ENCODE measurements at regions not wholly inside any gene's neighbourhood (a gene's known extent, or its start where the extent isn't known, plus 50 kb on each side); places are given as distances from the start of the nearest gene placed in this dataset.

GRCh38 chr18:78779996-78780718 lies 199.5 kb upstream of the SALL3 start:
- no peaks in the 10 kb centered on the region for H3K79me2 ChIP-seq (ENCODE audit: control insufficient read depth, insufficient read depth, low read length)
- TF ChIP-seq CTCF (conservative IDR thresholded peaks at IDR 0.05 in 1 of 2, IDR thresholded peaks at IDR 0.05 in 1 of 2; ENCODE audit: low read depth in 1 of 2, low read length in 2 of 2) (no peak), EZH2 (IDR thresholded peaks at IDR 0.05; ENCODE audit: low read length, missing control alignments) (no peak)
- no peak overlapping the region for H3K27ac ChIP-seq (ENCODE audit: insufficient read depth, low read length)
- H3K4me1 ChIP-seq (ENCODE audit: control insufficient read depth, extremely low read depth, insufficient read depth, low read length): no peaks in the 10 kb centered on the region
- H3K4me2 ChIP-seq (ENCODE audit: extremely low read depth, insufficient read depth, low read length): no peak overlapping the region
- H3K9me3 ChIP-seq (ENCODE audit: control insufficient read depth, insufficient read depth, low read depth, low read length): no peaks in the 10 kb centered on the region
- H3K4me3 ChIP-seq (replicated peaks in 1 of 4; ENCODE audit: control extremely low read depth in 1 of 4, insufficient read depth in 1 of 4, low read depth in 3 of 4, low read length in 4 of 4): no peak overlapping the region
- H4K20me1 ChIP-seq (ENCODE audit: control insufficient read depth, extremely low read depth, insufficient read depth, low read length): no peaks in the 10 kb centered on the region
- DNase-seq (ENCODE audit: low read depth in 2 of 2): no peak
- no peaks in the 10 kb centered on the region for H3K27me3 ChIP-seq (ENCODE audit: control insufficient read depth, insufficient read depth, low read length)
- H3K36me3 ChIP-seq (ENCODE audit: control insufficient read depth, insufficient read depth, low read length): no peaks in the 10 kb centered on the region
- H2AFZ ChIP-seq (ENCODE audit: low read length): no peak overlapping the region
- H3K9ac ChIP-seq (ENCODE audit: insufficient read depth, low read length): no peak overlapping the region

- Histone ChIP-seq H3K27ac (ENCODE audit: insufficient read depth, low read length) (no peak overlapping the region), H3K36me3 (ENCODE audit: control insufficient read depth, insufficient read depth, low read length) (no peaks in the 10 kb centered on the region), H3K4me2 (ENCODE audit: extremely low read depth, insufficient read depth, low read length) (no peak overlapping the region), H3K9me3 (ENCODE audit: control insufficient read depth, insufficient read depth, low read depth, low read length) (no peaks in the 10 kb centered on the region), H4K20me1 (ENCODE audit: control insufficient read depth, extremely low read depth, insufficient read depth, low read length) (no peaks in the 10 kb centered on the region), H3K27me3 (ENCODE audit: control insufficient read depth, insufficient read depth, low read length) (no peaks in the 10 kb centered on the region), H2AFZ (ENCODE audit: low read length) (no peak overlapping the region), H3K9ac (ENCODE audit: insufficient read depth, low read length) (no peak overlapping the region), H3K4me1 (ENCODE audit: control insufficient read depth, extremely low read depth, insufficient read depth, low read length) (no peaks in the 10 kb centered on the region), H3K79me2 (ENCODE audit: control insufficient read depth, insufficient read depth, low read length) (no peaks in the 10 kb centered on the region), H3K4me3 (replicated peaks in 1 of 4; ENCODE audit: control extremely low read depth in 1 of 4, insufficient read depth in 1 of 4, low read depth in 3 of 4, low read length in 4 of 4) (no peak overlapping the region)
- DNase-seq (ENCODE audit: low read depth in 2 of 2): no peak
- TF ChIP-seq EZH2 (IDR thresholded peaks at IDR 0.05; ENCODE audit: low read length, missing control alignments) (no peak), CTCF (conservative IDR thresholded peaks at IDR 0.05 in 1 of 2, IDR thresholded peaks at IDR 0.05 in 1 of 2; ENCODE audit: low read depth in 1 of 2, low read length in 2 of 2) (no peak)
These were observed 198.7 kb upstream of the SALL3 start for GRCh38 chr18:78780719-78781600.

- H3K4me3 ChIP-seq (replicated peaks in 1 of 4; ENCODE audit: control extremely low read depth in 1 of 4, insufficient read depth in 1 of 4, low read depth in 3 of 4, low read length in 4 of 4): no peak overlapping the region
- H3K36me3 ChIP-seq (ENCODE audit: control insufficient read depth, insufficient read depth, low read length): no peaks in the 10 kb centered on the region
- no peak for DNase-seq (ENCODE audit: low read depth in 2 of 2)
- H3K79me2 ChIP-seq (ENCODE audit: control insufficient read depth, insufficient read depth, low read length): no peaks in the 10 kb centered on the region
- H3K27me3 ChIP-seq (ENCODE audit: control insufficient read depth, insufficient read depth, low read length): no peaks in the 10 kb centered on the region
- no peaks in the 10 kb centered on the region for H4K20me1 ChIP-seq (ENCODE audit: control insufficient read depth, extremely low read depth, insufficient read depth, low read length)
- no peak overlapping the region for H3K4me2 ChIP-seq (ENCODE audit: extremely low read depth, insufficient read depth, low read length)
- H3K9ac ChIP-seq (ENCODE audit: insufficient read depth, low read length): no peak overlapping the region
- H2AFZ ChIP-seq (ENCODE audit: low read length): no peak overlapping the region
- TF ChIP-seq EZH2 (IDR thresholded peaks at IDR 0.05; ENCODE audit: low read length, missing control alignments) (no peak), CTCF (conservative IDR thresholded peaks at IDR 0.05 in 1 of 2, IDR thresholded peaks at IDR 0.05 in 1 of 2; ENCODE audit: low read depth in 1 of 2, low read length in 2 of 2) (no peak)
- H3K27ac ChIP-seq (ENCODE audit: insufficient read depth, low read length): no peak overlapping the region
- H3K4me1 ChIP-seq (ENCODE audit: control insufficient read depth, extremely low read depth, insufficient read depth, low read length): no peaks in the 10 kb centered on the region
- H3K9me3 ChIP-seq (ENCODE audit: control insufficient read depth, insufficient read depth, low read depth, low read length): no peaks in the 10 kb centered on the region
These were observed 198.0 kb upstream of the SALL3 start for GRCh38 chr18:78781601-78781960.

Measured in fibroblast of lung (primary cell).